ENCODE measurements at regions not wholly inside any gene's neighbourhood (a gene's known extent, or its start where the extent isn't known, plus 50 kb on each side); places are given as distances from the start of the nearest gene placed in this dataset.

DNA sequence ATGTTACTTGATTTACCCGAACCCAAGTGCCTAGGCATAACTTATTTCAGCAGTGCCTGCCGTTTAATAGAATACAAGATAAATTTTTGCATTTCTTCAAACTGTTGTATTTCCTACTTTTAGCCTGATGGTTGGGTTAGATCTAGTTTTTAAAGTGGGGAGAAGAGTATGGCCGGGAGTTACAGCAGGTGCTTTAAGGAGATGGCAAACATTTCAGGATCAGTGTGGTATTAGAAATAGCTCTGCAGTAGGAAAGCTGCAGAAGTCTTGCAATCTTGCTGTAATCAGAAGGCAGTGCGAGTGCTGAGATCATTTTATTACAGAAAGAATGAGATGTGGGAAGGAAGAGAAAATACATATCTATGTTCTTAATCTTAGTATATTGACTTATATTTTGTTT, 977.8 kb upstream of the TENM3 start:
- DNase-seq (ENCODE audit: low read depth) (no peak), FAIRE-seq (no peak)
- no peaks in the 10 kb centered on the region for H3K36me3 Mint-ChIP-seq (ENCODE audit: low read depth, unreplicated experiment)
- no peak overlapping the region for H3K27ac Mint-ChIP-seq (ENCODE audit: unreplicated experiment)
- H3K9me3 ChIP-seq (ENCODE audit: insufficient read depth, low read depth, low read length) = no peaks in the 10 kb centered on the region
- no peaks in the 10 kb centered on the region for H3K4me1 Mint-ChIP-seq (ENCODE audit: low read depth, unreplicated experiment)
- no peaks in the 10 kb centered on the region for H3K27me3 Mint-ChIP-seq (ENCODE audit: low read depth, unreplicated experiment)
- no peak overlapping the region for H3K27ac ChIP-seq (ENCODE audit: low read depth, low read length)
- no peaks in the 10 kb centered on the region for H3K27me3 ChIP-seq (ENCODE audit: insufficient read depth, low read length)
- no peak overlapping the region for H3K4me3 ChIP-seq (ENCODE audit: insufficient read depth, low read depth, low read length)
- no peak overlapping the region for H3K9ac ChIP-seq (ENCODE audit: low read length)
- H3K4me2 ChIP-seq (ENCODE audit: low read length) = no peak overlapping the region
- no peaks in the 10 kb centered on the region for H3K36me3 ChIP-seq (ENCODE audit: insufficient read depth, low read length)
- H2AFZ ChIP-seq (ENCODE audit: low read depth, low read length) = no peak overlapping the region
- no peaks in the 10 kb centered on the region for H3K79me2 ChIP-seq (ENCODE audit: insufficient read depth, low read length)
- H3K9me3 Mint-ChIP-seq (ENCODE audit: unreplicated experiment) = no peaks in the 10 kb centered on the region
- TF ChIP-seq CTCF (IDR thresholded peaks at IDR 0.05; ENCODE audit: insufficient read depth, low read depth, low read length) (no peak), EZH2 (IDR thresholded peaks at IDR 0.05; ENCODE audit: insufficient read depth, low read length) (no peak)
- no peaks in the 10 kb centered on the region for H3K4me1 ChIP-seq (ENCODE audit: insufficient read depth, low read length)
- H3K4me3 Mint-ChIP-seq (ENCODE audit: unreplicated experiment) = no peak overlapping the region
- no peaks in the 10 kb centered on the region for H4K20me1 ChIP-seq (ENCODE audit: insufficient read depth, low read length)

- H3K27me3 ChIP-seq (ENCODE audit: insufficient read depth, low read length) = no peaks in the 10 kb centered on the region
- TF ChIP-seq CTCF (IDR thresholded peaks at IDR 0.05; ENCODE audit: insufficient read depth, low read depth, low read length) (no peak), EZH2 (IDR thresholded peaks at IDR 0.05; ENCODE audit: insufficient read depth, low read length) (no peak)
- no peak for DNase-seq (ENCODE audit: low read depth)
- no peaks in the 10 kb centered on the region for H3K27me3 Mint-ChIP-seq (ENCODE audit: low read depth, unreplicated experiment)
- H3K27ac ChIP-seq (ENCODE audit: low read depth, low read length) = no peak overlapping the region
- no peak overlapping the region for H3K4me3 ChIP-seq (ENCODE audit: insufficient read depth, low read depth, low read length)
- H3K36me3 Mint-ChIP-seq (ENCODE audit: low read depth, unreplicated experiment) = no peaks in the 10 kb centered on the region
- no peak overlapping the region for H3K9ac ChIP-seq (ENCODE audit: low read length)
- H3K4me1 Mint-ChIP-seq (ENCODE audit: low read depth, unreplicated experiment) = no peaks in the 10 kb centered on the region
- H3K4me3 Mint-ChIP-seq (ENCODE audit: unreplicated experiment) = no peak overlapping the region
- H2AFZ ChIP-seq (ENCODE audit: low read depth, low read length) = no peak overlapping the region
- no peaks in the 10 kb centered on the region for H3K9me3 ChIP-seq (ENCODE audit: insufficient read depth, low read depth, low read length)
- H3K27ac Mint-ChIP-seq (ENCODE audit: unreplicated experiment) = no peak overlapping the region
- no peaks in the 10 kb centered on the region for H3K36me3 ChIP-seq (ENCODE audit: insufficient read depth, low read length)
- H4K20me1 ChIP-seq (ENCODE audit: insufficient read depth, low read length) = no peaks in the 10 kb centered on the region
- no peak overlapping the region for H3K4me2 ChIP-seq (ENCODE audit: low read length)
- no peaks in the 10 kb centered on the region for H3K79me2 ChIP-seq (ENCODE audit: insufficient read depth, low read length)
- no peaks in the 10 kb centered on the region for H3K4me1 ChIP-seq (ENCODE audit: insufficient read depth, low read length)
- FAIRE-seq = no peak
- no peaks in the 10 kb centered on the region for H3K9me3 Mint-ChIP-seq (ENCODE audit: unreplicated experiment)
These were observed 972.0 kb upstream of the TENM3 start for GRCh38 chr4:181271116-181271640.

GRCh38 chr4:181272422-181272821, 970.8 kb upstream of the TENM3 start:
- Histone ChIP-seq H3K27ac (ENCODE audit: low read depth, low read length) (no peak overlapping the region), H2AFZ (ENCODE audit: low read depth, low read length) (no peak overlapping the region), H3K36me3 (ENCODE audit: insufficient read depth, low read length) (no peaks in the 10 kb centered on the region), H3K9me3 (ENCODE audit: insufficient read depth, low read depth, low read length) (no peaks in the 10 kb centered on the region), H3K9ac (ENCODE audit: low read length) (no peak overlapping the region), H3K79me2 (ENCODE audit: insufficient read depth, low read length) (no peaks in the 10 kb centered on the region), H3K4me3 (ENCODE audit: insufficient read depth, low read depth, low read length) (no peak overlapping the region), H3K4me1 (ENCODE audit: insufficient read depth, low read length) (no peaks in the 10 kb centered on the region), H3K4me2 (ENCODE audit: low read length) (no peak overlapping the region), H3K27me3 (ENCODE audit: insufficient read depth, low read length) (no peaks in the 10 kb centered on the region), H4K20me1 (ENCODE audit: insufficient read depth, low read length) (no peaks in the 10 kb centered on the region)
- H3K27me3 Mint-ChIP-seq (ENCODE audit: low read depth, unreplicated experiment) = no peaks in the 10 kb centered on the region
- no peaks in the 10 kb centered on the region for H3K4me1 Mint-ChIP-seq (ENCODE audit: low read depth, unreplicated experiment)
- no peak for TF ChIP-seq EZH2 (IDR thresholded peaks at IDR 0.05; ENCODE audit: insufficient read depth, low read length)
- TF ChIP-seq CTCF (IDR thresholded peaks at IDR 0.05; ENCODE audit: insufficient read depth, low read depth, low read length) = no peak
- no peak overlapping the region for H3K27ac Mint-ChIP-seq (ENCODE audit: unreplicated experiment)
- H3K36me3 Mint-ChIP-seq (ENCODE audit: low read depth, unreplicated experiment) = no peaks in the 10 kb centered on the region
- H3K9me3 Mint-ChIP-seq (ENCODE audit: unreplicated experiment) = no peaks in the 10 kb centered on the region
- H3K4me3 Mint-ChIP-seq (ENCODE audit: unreplicated experiment) = no peak overlapping the region
- no peak for DNase-seq (ENCODE audit: low read depth)
- no peak for FAIRE-seq
